SKM-1 (cell line): ENCODE measurements at regions not wholly inside any gene's neighbourhood (a gene's known extent, or its start where the extent isn't known, plus 50 kb on each side); places are given as distances from the start of the nearest gene placed in this dataset.
A peak's percentile ranks its signal among the peaks of the same experiment; 100 is the strongest.

Experiments
- DNase-seq: peaks from one replicate; lab custom pipeline; 2025; ENCODE audit not compliant: unreplicated experiment; lab: John Stamatoyannopoulos, UW

- no peak for DNase-seq
Observed at GRCh38 chr6:74137911-74138310, 441.9 kb downstream of the CD109 start.

DNA sequence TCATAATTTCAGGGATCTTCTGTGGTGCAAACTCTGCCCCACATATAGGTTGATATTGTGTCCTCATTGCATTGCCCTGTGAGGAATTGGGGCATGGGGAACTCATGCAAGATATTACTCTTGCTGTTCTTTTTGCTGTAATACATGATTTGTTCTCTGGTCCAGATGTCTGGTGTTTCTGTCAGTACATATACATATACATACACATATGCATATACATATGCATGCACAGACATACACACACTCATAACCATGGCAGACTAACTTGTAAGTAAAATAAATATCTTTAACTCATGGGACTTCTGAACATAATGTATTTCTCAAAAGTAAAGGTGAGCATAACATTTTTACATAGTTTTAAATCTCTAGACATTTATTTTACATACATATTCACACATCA is 438.3 kb downstream of the CD109 start:
- DNase-seq: no peak

DNA sequence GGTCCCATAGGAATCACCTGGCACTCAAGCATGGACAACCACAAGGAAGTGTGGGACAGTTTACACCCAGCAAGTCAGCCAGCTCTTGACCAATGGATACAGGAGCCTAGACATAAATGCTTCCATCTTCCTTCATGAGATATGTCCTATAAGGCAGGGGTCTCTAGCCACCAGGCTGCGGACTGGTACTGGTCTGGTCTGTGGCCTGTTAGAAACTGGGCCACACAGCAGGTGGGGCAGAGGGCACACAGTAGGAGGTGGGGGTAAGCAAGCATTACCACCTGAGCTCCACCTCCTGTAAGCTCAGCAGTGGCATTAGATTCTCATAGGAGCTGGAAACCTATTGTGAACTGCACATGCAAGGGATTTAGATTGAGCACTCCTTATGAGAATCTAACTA is 437.1 kb downstream of the CD109 start:
- DNase-seq: no peak

DNA sequence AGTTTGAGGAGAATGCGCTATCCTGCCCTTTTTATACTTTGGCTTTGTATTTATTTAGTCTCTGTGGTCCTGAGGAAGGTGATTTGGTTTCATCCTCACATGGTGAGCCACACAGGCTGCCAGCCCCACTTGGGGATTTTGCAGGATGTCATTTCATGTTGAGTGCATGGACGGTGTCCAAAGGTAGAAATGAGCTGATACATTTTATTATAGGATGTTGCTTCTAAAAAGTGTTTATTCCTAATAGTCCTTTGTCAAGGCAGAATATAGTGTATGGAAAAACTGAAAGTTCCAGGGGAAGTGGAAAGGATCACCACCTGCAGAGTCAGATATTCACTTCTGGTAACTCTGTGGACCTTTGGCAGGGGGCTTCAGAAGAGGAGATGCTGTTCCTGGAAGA is 434.6 kb downstream of the CD109 start:
- no peak for DNase-seq

- DNase-seq: no peak
Observed at GRCh38 chr6:74128536-74128935, 432.5 kb downstream of the CD109 start.

- no peak for DNase-seq
Observed at GRCh38 chr6:74117113-74117512, 421.1 kb downstream of the CD109 start.

GRCh38 chr6:74115674-74116073 is 419.7 kb downstream of the CD109 start:
- no peak for DNase-seq

DNA sequence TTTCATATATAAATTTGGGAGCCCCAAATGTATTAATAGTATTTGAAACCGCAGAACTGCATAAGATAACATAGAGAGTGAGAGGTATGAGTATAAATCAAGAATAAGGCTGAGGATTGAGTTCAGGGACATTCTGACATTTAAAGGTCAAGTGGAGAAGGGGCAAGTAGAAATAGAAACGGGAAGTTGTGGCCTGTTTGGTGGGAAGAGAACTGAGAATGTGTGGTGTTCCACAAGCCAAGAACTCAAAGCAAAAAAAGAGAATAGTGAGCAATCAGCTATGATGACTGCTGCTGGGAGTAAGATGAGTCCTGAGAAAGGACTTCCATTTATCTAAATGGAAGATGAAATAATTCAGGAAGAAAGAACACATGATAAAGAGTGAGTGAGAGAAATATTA is 418.4 kb downstream of the CD109 start:
- peak; percentile 34 for DNase-seq

DNA sequence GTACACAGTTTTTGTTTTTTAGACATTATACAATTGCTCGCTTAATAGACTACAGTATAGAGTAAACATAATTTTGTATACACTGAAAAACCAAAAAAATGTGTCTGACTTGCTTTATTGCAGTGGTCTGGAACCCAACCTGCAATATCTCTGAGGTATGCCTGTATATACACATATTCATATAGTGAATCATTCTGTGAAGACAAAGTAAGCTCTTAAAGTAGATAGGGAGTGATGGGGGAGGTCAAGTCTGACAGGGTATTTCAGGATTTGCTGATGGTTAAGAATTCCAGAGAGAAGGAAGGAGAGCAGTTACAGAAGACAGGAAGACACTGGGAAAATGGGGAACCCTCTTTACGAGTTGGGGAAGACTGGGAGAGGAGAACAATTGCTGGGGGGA is 417.9 kb downstream of the CD109 start:
- DNase-seq: no peak

DNA sequence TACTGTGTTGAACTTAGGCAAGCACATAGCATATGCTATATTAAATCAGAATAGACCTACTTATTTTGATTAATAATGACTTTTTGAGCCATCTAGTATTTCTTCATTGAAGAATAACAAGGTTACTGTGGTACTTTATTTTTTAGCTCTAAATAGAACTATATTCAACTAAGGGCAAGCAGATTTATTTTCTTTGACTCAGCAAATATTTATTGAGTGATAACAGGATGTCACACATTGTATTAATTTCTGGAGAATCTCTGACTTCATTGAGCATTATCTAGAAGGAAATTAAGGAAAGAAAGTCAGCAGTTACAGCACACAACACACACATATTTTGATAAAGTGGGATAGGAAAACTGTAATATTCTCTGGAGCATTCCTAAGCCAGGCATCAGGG is 407.4 kb downstream of the CD109 start:
- no peak for DNase-seq

DNA sequence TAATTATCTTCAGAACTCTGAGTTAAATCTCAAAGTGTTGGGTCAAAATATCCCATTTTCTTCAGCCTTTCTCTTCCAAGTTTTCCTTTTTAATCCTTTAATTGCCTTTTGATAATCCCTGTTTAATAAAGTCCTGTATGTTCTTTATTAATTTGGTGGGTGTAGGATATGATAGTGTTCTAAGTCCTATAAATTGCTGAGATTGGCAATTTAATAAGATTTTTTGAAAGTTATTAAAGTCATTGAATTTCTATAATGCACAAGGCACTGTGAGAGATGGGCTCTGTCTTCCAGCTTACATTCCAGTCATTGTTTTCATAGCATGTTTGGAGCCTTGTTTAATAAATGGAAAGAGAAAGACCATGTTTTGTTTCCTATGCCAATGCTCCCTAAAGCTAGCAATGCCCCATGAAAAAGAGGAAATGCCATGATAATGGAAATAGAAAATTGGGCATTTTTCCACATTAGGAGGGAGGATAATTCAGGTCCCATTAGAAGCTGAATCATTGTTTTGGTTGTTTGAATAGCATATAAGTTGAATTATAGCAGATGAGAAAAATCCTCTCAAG is 404.8 kb downstream of the CD109 start:
- DNase-seq: no peak

GRCh38 chr6:74096329-74096728 is 400.3 kb downstream of the CD109 start:
- DNase-seq: no peak

- DNase-seq: no peak
Observed at GRCh38 chr6:74093361-74093760, 397.4 kb downstream of the CD109 start.

DNA sequence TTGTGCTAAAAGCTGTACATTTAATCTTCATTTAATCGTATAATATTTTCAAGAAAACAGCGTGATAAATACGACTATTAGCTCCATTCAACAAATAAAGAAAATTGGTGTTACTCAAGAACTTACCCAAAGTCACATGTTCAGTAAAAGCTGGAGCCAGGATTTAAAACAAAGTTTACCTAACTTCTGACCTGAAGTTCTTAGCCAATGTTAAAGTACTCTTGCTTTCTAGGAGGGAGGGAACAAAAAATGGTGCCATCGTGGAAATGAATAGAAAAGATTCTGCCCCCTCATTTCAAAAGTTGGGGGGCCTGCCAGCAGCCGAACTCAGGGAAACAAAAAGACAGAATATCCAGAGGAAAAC is 395.8 kb downstream of the CD109 start:
- DNase-seq: no peak

DNA sequence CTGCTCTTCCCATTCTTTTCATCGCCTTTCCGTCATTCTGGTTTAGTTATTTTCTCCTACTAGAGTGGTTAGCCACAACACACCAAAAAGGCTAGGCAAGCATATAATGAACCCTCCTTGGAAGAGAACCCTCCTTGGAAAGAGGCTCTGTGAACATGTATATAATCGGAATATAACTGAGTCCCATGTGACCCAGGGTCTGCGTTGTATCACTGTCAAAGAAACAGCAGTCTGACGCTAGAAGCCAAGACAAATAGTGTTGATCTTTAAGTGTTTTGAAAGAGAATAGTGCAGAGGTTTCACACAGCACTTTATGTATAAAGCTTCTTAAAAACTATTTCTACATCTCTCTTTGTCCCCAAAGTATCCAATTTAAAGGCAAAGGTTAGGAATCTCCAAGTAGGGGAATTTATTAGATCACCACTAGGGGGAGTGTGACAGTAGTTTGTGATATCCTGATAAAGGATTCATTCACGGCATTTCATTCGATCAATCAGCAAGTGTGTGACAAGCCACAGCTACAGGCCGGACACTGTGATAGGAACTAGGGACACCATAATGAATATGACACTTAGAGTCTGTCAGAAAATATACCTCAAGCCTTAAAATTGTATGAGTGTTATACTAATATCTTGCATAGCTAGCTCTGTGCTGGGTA is 395.3 kb downstream of the CD109 start:
- peak; percentile 28 for DNase-seq

DNA sequence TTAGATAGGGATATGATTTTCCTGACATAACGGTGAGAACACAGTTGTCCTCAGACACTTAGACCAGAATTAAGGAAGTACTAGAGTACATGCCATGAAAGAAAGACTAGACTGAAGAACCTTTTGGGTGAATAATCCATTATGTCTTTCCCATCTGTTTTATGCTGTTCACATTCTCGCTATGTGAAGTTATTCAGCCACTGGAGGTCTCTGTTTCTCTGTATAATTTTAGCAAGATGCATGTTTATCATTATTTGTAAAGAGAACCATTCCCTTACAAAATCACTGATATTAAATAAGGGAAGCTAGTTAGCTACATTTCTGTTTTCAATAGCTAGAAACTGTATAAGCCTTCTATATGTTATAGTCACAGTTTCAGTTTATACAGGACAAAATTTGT is 391.9 kb downstream of the CD109 start:
- DNase-seq: no peak

DNA sequence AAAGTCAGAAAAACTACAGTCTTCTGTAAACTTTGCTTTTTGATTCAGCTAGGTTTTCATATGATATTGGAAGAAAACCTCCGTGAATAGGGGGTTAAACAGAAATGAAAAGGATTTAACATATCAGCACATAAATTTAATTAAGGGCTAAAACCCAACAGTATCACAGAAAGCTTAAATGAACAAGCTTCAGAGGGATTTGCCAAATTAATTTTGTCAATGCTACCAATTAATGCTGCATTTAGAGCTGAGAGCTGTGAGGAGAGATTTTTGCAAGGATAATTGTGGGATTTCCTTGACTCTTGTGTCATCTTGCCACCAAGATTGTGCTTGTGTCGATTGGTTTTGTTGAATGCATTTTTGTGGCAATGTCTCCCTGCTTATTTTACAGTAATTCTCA is 379.9 kb downstream of the CD109 start:
- no peak for DNase-seq

DNA sequence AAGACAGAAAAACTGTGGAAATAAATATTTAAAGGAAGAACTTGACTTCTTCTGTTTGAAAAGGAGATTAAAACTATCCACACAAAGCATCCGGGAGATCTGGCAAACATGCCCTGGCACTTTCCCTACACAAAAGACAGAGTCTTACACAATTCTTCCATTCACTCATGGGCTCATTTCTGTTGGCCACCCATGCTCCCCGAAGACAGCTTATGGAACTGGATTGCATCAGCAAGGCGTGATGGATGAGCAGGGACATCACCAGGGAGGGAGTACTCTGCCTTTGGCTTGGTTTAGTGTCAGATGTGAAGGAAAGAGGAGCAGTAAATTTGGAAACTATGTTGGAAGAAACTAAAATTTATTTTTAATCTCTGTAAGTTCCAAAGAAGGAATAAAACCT is 379.3 kb downstream of the CD109 start:
- DNase-seq: no peak

GRCh38 chr6:74074645-74075044 is 378.6 kb downstream of the CD109 start:
- no peak for DNase-seq

DNA sequence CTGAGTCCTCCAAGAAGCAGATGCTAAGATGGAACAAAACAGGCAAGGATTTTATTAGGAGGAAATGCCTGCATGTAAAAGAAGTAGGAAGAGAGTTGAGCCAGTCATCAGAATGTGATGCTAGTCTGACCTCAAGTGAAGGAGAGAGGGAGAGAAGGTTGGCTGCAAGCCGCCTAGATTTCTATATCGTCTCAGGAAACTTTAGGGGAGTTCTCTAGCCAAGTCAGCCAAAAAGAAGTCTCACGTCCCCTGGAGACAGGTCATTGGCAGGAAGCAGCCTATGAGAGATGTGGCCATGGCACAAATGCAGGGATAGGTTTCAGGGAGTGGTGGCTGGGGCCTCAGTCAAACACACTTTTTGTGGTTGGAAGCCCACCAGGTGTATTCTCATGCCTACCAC is 378.0 kb downstream of the CD109 start:
- DNase-seq: no peak

- no peak for DNase-seq
Observed at GRCh38 chr6:74073429-74073828, 377.4 kb downstream of the CD109 start.

- no peak for DNase-seq
Observed at GRCh38 chr6:74071214-74071613, 375.2 kb downstream of the CD109 start.

DNA sequence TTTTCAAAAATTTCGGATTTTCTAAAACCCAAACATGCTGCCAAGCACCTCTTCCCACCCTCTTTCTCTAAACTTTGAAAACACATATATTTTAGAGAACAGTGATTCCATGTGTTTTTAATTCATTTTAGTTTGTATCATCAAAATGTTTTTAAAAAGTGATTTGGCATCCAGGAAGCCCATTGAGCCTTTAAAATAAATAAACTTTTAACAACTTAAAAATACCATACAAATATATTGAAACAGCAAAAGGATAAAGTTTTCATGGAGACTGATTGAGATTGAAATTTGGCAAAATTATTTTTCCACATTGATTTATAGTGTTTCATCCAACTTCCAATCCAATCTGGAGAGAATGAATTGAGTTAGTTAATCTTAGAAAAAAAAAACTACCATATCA is 374.7 kb downstream of the CD109 start:
- DNase-seq: no peak
